Brain microvascular endothelial cell (primary cell): ENCODE measurements at regions not wholly inside any gene's neighbourhood (a gene's known extent, or its start where the extent isn't known, plus 50 kb on each side); places are given as distances from the start of the nearest gene placed in this dataset.

Experiments used
- DNase-seq: peaks from one replicate; pipeline ENCODE4 v3.0.0-alpha.2; 2020
- H3K27ac ChIP-seq: fragments of 250-450 bp; sonication (Bioruptor Pico); 2 replicates; pipeline ENCODE4 v1.5.1; 2020; ENCODE audit warnings: mild to moderate bottlenecking, moderate library complexity
- H3K27me3 ChIP-seq: fragments of 250-450 bp; sonication (Bioruptor Pico); replicated peaks from 2 replicates; pipeline ENCODE4 v1.5.1; 2020; ENCODE audit warnings: mild to moderate bottlenecking
- H3K36me3 ChIP-seq: fragments of 250-450 bp; sonication (Bioruptor Pico); replicated peaks from 2 replicates; pipeline ENCODE4 v1.5.1; 2020; ENCODE audit warnings: mild to moderate bottlenecking
- H3K4me3 ChIP-seq: 2 replicates; pipeline ENCODE4 v1.5.1; 2011; ENCODE audit warnings: low read depth, mild to moderate bottlenecking, control low read depth, low read length, moderate library complexity
- in situ Hi-C: cut with HindIII; loops from 2 replicates; pipeline ENCODE4 v1.10.0; 2017; ENCODE audit warnings: low sequenced_read_pairs, low pct_ligation_motif_present
- TF ChIP-seq, protein P1 (sequence below): IDR thresholded peaks from 2 replicates; pipeline ENCODE4 v1.5.1; 2011; ENCODE audit warnings: low read depth, mild to moderate bottlenecking, moderate library complexity, low read length, control low read depth, inconsistent platforms; ENCODE audit errors: missing control alignments

DNA sequence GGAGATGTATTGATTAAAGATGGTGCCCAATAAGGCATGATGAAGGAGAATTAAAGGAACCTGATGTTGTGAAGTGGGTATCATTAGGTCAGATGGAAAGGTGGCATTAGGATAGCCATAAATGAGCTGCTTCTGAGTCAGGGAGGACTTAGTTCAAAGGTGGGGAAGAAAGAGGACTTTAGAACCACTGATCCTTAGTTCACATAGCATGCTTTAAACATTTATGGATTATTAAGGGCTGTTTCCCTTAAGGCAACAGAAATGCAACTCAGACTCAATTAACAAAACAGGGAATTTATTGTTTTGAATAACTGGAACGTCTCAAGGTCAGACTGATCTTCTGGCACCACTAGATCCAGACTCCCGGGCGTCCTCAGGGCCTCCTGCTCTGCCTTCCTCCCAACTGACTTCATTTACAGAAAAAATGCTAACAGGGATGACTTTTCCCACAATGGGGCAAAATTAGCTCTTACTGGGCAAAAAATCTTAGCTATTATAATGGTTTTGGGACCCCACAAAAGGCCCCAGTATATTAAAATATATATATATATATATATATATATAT lies 1526.0 kb downstream of the TBC1D22A start:
- Histone ChIP-seq H3K27ac (no peak overlapping the region), H3K36me3 (no peaks in the 10 kb centered on the region), H3K27me3 (no peaks in the 10 kb centered on the region), H3K4me3 (no peak overlapping the region)
- TF ChIP-seq, protein P1, sequence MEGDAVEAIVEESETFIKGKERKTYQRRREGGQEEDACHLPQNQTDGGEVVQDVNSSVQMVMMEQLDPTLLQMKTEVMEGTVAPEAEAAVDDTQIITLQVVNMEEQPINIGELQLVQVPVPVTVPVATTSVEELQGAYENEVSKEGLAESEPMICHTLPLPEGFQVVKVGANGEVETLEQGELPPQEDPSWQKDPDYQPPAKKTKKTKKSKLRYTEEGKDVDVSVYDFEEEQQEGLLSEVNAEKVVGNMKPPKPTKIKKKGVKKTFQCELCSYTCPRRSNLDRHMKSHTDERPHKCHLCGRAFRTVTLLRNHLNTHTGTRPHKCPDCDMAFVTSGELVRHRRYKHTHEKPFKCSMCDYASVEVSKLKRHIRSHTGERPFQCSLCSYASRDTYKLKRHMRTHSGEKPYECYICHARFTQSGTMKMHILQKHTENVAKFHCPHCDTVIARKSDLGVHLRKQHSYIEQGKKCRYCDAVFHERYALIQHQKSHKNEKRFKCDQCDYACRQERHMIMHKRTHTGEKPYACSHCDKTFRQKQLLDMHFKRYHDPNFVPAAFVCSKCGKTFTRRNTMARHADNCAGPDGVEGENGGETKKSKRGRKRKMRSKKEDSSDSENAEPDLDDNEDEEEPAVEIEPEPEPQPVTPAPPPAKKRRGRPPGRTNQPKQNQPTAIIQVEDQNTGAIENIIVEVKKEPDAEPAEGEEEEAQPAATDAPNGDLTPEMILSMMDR = no peak
- no peak for DNase-seq
- in situ Hi-C loops = no loop called here

DNA sequence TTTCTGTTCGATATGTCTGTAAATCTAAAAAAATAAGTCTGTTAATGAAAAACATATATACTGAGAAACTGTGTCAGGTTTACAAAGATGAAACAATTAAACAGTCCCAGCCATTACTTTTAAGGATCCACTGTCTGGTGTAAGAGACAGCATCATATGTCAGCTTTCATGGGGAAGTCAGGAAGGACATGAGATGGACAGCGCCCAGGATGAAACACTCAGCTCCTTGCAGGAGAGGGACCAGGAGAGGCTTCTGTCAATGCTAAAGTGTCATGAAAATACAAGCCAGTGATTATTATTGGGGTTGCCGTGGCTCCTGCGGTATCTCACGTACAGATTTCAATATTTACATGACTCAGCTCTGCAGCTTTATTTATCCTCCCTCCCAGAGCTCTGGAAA lies 1524.6 kb downstream of the TBC1D22A start:
- no peak overlapping the region for H3K4me3 ChIP-seq
- H3K27me3 ChIP-seq = no peaks in the 10 kb centered on the region
- H3K27ac ChIP-seq = no peak overlapping the region
- DNase-seq = no peak
- in situ Hi-C loops = no loop called here
- TF ChIP-seq, protein P1 = no peak
- H3K36me3 ChIP-seq = no peaks in the 10 kb centered on the region

DNA sequence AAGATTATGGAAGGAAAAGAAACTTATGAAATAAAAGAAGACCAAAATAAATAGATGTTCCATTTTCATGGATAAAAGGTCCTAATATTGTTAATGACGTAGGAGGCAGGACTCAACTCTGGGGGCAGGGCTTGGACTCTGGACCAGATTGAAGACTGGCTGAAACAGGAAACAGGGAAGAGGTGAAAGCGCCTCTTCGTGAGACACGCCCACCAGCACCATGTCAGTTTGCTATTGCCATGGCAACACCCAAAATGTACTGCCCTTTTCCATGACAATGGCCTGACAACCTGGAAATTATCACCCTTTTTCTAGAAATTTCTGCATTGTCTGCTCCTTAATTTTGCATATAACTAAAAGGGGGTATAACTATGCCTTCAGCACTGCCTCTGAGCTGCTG lies 1522.2 kb downstream of the TBC1D22A start:
- in situ Hi-C loops = no loop called here
- no peak for DNase-seq
- Histone ChIP-seq H3K36me3 (no peaks in the 10 kb centered on the region), H3K4me3 (no peak overlapping the region), H3K27me3 (no peaks in the 10 kb centered on the region), H3K27ac (no peak overlapping the region)
- TF ChIP-seq, protein P1 = no peak

DNA sequence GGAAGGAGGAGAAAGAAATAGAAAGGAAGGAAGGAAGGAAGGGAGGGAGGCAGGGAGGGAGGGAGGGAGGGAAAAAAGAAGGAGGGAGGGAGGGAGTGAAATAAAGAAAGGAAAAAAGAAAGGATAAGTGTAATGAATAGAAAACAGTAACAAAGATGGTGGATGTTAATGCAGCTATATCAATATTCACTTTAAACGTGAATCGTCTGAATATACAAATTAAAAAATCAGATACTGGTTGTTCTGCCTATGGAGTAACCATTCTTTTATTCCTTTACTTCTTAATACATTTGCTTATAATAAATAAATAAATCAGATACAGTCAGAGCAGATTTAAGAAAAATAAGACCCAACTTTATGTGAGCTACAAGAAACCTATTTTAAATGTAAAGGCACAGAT lies 1520.4 kb downstream of the TBC1D22A start:
- in situ Hi-C loops = no loop called here
- H3K36me3 ChIP-seq = no peaks in the 10 kb centered on the region
- no peak overlapping the region for H3K27ac ChIP-seq
- no peak overlapping the region for H3K4me3 ChIP-seq
- DNase-seq = no peak
- TF ChIP-seq, protein P1 = no peak
- H3K27me3 ChIP-seq = no peaks in the 10 kb centered on the region

DNA sequence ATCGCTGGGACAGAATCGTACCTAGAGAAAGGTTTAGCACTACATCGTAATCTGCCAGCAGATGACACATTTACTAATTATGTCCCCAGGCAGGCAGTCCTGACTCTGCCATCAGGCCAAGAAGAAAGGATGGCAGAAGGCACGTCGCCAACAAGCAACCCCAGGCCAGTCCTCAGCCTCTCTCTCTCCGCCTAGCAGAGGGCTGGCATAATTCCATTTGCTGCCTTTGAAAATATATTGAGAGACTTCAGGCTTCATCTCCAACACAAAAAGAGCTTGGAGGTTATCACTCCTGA lies 1517.0 kb downstream of the TBC1D22A start:
- DNase-seq = no peak
- Histone ChIP-seq H3K27me3 (no peaks in the 10 kb centered on the region), H3K4me3 (no peak overlapping the region), H3K36me3 (no peaks in the 10 kb centered on the region), H3K27ac (no peak overlapping the region)
- in situ Hi-C loops = no loop called here
- TF ChIP-seq, protein P1 = no peak

DNA sequence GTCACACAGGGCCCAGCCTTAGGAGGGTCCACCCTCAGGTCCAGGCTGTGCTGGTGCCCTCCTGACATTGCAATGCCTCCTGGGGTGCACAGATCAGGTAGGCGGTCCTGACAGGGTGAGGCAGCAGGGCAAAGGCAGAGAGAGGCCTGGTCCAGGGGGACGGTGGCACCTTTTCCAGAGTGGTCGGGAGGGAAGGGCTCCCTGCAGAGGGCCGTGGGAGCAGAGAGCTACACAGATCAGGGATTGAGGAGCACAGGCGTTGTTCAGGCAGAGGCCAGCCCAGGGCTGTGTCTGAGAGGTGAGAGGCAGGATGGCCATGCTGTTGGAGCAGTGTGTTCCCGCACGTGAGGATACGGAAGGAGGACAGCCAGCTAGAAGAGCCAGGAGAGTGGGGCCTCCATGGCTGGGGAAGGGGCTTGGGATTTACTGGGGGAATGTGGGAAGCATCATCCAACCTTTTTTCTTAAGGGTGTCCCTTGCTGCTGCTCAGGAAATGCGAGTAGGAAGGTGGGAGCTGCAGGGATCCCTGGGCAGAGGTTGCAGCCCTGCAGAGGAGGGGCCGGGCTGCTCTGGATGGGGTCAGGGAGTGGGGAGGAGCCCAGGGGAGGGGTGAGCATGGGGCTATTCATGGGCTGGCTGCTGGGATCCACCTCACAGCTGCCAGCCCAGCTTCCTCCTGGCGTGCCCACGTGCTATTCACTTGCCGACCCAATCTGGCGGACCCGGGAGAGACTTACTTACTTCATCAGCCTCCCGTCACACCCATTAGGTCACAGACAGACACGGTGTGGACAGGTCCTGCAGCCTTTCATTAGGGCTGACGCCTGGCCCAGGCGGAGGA lies 1516.4 kb downstream of the TBC1D22A start:
- Histone ChIP-seq H3K36me3 (no peaks in the 10 kb centered on the region), H3K27me3 (no peaks in the 10 kb centered on the region), H3K27ac (no peak overlapping the region), H3K4me3 (no peak overlapping the region)
- in situ Hi-C loops = no loop called here
- DNase-seq = no peak
- TF ChIP-seq, protein P1 = no peak
